ENCODE measurements at regions not wholly inside any gene's neighbourhood (a gene's known extent, or its start where the extent isn't known, plus 50 kb on each side); places are given as distances from the start of the nearest gene placed in this dataset.

DNA sequence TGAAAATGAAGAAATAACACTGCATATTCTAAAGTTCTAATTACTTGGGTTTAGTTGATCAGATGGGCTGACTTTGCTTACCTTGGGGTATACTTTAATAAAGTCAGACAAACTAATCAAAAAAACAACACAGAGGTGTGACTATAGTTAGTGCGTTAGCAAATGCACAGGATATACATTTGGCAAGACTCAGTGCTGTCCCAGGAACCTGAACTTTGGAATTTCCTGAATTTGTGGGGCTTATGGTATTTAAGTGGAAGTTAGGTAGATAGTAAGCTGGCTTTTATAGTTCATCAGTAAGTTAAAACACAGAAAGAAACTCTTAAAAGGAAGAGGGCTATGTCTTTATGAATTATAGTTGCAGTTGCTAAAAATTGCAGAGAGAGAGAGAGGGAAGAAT lies 302.6 kb upstream of the DDI1 start:
- TF ChIP-seq ZFP41 (tag by site-specific recombination; IDR thresholded peaks at IDR 0.05; ENCODE audit: borderline replicate concordance) = no peak
- TF ChIP-seq ZNF302 (tag by site-specific recombination; IDR thresholded peaks at IDR 0.05; ENCODE audit: low read depth) = no peak
- TF ChIP-seq ZBTB1 (tag by site-specific recombination; IDR thresholded peaks at IDR 0.05) = no peak
- TF ChIP-seq ZNF555 (tag by site-specific recombination; conservative IDR thresholded peaks at IDR 0.05) = no peak

Data from HEK293 (cell line).